ENCODE measurements at regions not wholly inside any gene's neighbourhood (a gene's known extent, or its start where the extent isn't known, plus 50 kb on each side); places are given as distances from the start of the nearest gene placed in this dataset.

DNA sequence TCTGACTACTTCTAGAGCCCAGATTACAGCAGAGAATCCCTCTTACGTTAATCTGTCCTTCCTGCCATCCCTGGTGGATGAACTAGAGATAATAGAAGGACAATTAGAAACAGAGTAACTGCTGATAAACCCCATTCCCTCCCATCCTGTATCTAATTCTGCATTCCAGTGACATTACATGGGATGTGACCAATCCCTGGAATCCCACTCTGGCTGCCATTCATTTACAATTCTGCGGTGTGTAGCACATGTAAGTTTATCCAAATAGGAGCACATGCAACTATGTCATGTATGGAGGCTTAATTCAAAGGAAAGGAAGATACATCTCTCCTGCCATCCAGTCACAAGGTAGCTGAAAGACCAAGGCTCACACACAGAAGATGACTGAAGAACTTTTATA lies 339.5 kb downstream of the GPAT3 start:
- DNase-seq (ENCODE audit: low read depth, low spot score) = no peak
- in situ Hi-C loops (cut with HindIII; ENCODE audit: low sequenced_read_pairs) = no loop called here
- TF ChIP-seq, protein P1, sequence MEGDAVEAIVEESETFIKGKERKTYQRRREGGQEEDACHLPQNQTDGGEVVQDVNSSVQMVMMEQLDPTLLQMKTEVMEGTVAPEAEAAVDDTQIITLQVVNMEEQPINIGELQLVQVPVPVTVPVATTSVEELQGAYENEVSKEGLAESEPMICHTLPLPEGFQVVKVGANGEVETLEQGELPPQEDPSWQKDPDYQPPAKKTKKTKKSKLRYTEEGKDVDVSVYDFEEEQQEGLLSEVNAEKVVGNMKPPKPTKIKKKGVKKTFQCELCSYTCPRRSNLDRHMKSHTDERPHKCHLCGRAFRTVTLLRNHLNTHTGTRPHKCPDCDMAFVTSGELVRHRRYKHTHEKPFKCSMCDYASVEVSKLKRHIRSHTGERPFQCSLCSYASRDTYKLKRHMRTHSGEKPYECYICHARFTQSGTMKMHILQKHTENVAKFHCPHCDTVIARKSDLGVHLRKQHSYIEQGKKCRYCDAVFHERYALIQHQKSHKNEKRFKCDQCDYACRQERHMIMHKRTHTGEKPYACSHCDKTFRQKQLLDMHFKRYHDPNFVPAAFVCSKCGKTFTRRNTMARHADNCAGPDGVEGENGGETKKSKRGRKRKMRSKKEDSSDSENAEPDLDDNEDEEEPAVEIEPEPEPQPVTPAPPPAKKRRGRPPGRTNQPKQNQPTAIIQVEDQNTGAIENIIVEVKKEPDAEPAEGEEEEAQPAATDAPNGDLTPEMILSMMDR (IDR thresholded peaks at IDR 0.05; ENCODE audit: low read depth, low read length) = no peak
- no peak overlapping the region for H3K4me3 ChIP-seq (ENCODE audit: low read depth, low read length)

DNA sequence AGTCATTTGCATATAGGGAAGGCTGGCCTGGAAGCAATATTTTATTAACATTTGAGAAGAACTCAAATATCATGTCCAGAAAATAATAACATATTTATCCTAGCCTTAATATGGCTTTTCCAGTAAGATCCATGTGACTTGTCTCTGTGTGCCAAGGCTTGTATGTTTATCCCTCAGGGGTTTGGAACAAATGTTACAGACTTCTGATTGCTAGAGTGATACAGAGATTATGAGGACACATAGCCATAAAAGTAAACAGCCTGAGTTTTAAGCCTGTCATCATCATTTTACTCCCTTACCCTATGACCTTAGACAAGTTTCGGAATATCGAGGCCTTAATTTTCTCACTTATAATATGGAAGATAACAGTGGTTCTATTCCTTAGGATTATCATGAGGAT lies 338.1 kb downstream of the GPAT3 start:
- no peak overlapping the region for H3K4me3 ChIP-seq (ENCODE audit: low read depth, low read length)
- DNase-seq (ENCODE audit: low read depth, low spot score) = no peak
- TF ChIP-seq, protein P1 (IDR thresholded peaks at IDR 0.05; ENCODE audit: low read depth, low read length) = no peak
- in situ Hi-C loops (cut with HindIII; ENCODE audit: low sequenced_read_pairs) = no loop called here

- TF ChIP-seq, protein P1 (IDR thresholded peaks at IDR 0.05; ENCODE audit: low read depth, low read length) = no peak
- in situ Hi-C loops (cut with HindIII; ENCODE audit: low sequenced_read_pairs) = no loop called here
- no peak for DNase-seq (ENCODE audit: low read depth, low spot score)
- H3K4me3 ChIP-seq (ENCODE audit: low read depth, low read length) = no peak overlapping the region
Observed at GRCh38 chr4:83870328-83870950, 334.5 kb downstream of the GPAT3 start.

DNA sequence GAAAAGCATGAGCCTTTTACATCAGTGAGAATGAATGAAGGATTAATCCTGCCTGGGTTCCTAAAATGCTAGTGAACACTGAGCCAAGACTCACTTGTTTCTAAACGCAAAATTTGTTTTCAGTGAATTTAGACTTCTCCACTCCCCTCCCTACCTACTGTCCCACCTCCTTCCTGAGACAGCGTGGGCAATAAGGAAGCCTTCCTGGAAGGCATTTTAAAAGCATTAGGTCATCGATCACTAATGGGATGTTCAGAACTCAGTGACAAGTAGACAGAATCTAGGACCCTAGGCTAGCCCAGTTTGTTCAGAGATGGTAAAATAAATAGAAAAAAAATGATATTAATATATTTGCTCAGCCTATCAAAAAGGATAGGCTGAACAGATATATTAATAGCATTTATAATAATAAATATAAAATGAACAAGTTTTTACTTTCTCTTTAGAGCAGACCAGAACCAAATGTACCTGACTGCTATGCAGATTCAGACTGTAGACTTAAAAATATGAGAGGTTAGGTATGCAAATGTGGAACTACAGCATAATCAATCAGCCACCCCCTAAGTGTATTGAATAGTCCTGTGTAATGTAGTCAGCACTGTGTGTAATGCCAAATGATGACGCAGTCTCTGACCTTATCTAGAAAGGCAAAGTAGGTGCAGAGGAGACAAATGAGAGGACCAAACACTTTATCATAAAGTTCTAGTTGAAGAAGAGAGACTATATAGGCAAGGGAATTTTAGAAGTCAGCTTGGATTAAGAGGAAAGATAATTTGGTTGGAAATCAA lies 331.1 kb downstream of the GPAT3 start:
- in situ Hi-C loops (cut with HindIII; ENCODE audit: low sequenced_read_pairs) = no loop called here
- H3K4me3 ChIP-seq (ENCODE audit: low read depth, low read length) = no peak overlapping the region
- TF ChIP-seq, protein P1 (IDR thresholded peaks at IDR 0.05; ENCODE audit: low read depth, low read length) = no peak
- DNase-seq (ENCODE audit: low read depth, low spot score) = no peak

DNA sequence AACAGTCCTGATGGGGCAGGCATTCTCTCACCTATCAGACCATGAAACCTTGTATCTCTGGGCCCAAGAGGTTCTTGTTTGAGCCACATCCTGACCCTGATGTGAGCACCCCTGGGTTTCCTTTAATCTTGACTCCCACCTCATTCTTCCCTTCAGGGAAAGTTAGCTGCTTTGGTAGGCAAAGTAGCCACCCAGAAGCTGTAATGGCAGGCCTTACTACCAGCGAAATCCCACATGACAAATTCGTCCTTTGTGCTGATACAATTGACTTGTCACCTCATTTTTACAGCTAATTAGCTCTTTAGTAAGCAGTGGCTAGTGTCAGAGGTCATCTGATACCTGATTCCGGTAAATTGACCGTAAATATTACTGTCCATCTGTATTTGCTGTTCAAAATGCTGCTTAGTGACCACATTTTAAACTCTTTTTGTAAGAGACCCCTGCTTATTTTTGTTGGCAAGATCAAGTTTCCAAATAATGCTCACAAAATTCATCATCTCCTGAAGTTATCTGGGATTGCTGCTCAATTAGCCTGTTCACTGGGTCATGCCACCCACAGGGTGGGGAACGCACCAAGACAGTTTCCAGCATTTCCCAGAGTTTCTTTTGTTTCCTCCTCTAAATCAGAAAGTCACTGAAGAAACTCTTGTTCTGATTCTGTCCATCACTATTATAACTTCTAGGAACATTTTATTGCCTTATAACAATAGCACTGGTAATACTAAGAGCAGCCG lies 329.7 kb downstream of the GPAT3 start:
- TF ChIP-seq, protein P1 (IDR thresholded peaks at IDR 0.05; ENCODE audit: low read depth, low read length) = no peak
- no peak for DNase-seq (ENCODE audit: low read depth, low spot score)
- no peak overlapping the region for H3K4me3 ChIP-seq (ENCODE audit: low read depth, low read length)
- in situ Hi-C loops (cut with HindIII; ENCODE audit: low sequenced_read_pairs) = no loop called here

- TF ChIP-seq, protein P1 (IDR thresholded peaks at IDR 0.05; ENCODE audit: low read depth, low read length) = no peak
- no peak overlapping the region for H3K4me3 ChIP-seq (ENCODE audit: low read depth, low read length)
- in situ Hi-C loops (cut with HindIII; ENCODE audit: low sequenced_read_pairs) = no loop called here
- DNase-seq (ENCODE audit: low read depth, low spot score) = no peak
Observed at GRCh38 chr4:83864097-83864817, 328.3 kb downstream of the GPAT3 start.
